HCT116 (cell line): ENCODE measurements at regions not wholly inside any gene's neighbourhood (a gene's known extent, or its start where the extent isn't known, plus 50 kb on each side); places are given as distances from the start of the nearest gene placed in this dataset.

Experiments used
- ATAC-seq: fragments of 200-7000 bp; cut with Tn5 transposase; 2 replicates; pipeline ENCODE4 v1.9.1; 2020; ENCODE audit warnings: mild to moderate bottlenecking, moderate library complexity
- BruUV-seq: library from RNA; stranded (reverse); fragments of 400-500 nt; replicated peaks from 2 replicates; lab custom pipeline; 2021; lab: Mats Ljungman, UMichigan
- CTCF ChIA-PET: fragments of 300-600 bp; sonication (Branson Sonifier 250); formaldehyde crosslinking; loops from one replicate; lab custom pipeline; 2021; ENCODE audit warnings: antibody characterized with exemption; lab: Charles Lee
- POLR2A ChIA-PET: fragments of 300-600, 350-600 bp; sonication (Branson Sonifier 250); formaldehyde crosslinking; loops from one replicate; lab custom pipeline; 2021; ENCODE audit warnings: antibody characterized with exemption; lab: Charles Lee
- RAD21 ChIA-PET, 2 experiments: fragments of 300-600 bp; sonication (Branson Sonifier 250); formaldehyde crosslinking; loops; one replicate each; lab custom pipeline; 2023; ENCODE audit warnings: low total read pairs in 2 of 2; ENCODE audit not compliant: uncharacterized antibody in 2 of 2, unreplicated experiment in 2 of 2, low non-redundant PET in 1 of 2; lab: Charles Lee
- DNase-seq: peaks from one replicate; pipeline ENCODE4 v3.0.0-alpha.2; 2010; ENCODE audit warnings: low read depth, low spot score
- H2AFZ ChIP-seq: fragments of 200-600 bp; shearing (Covaris generic), sonication (generic); 2 replicates; pipeline ENCODE4 v1.6.1; 2017; ENCODE audit warnings: low read depth, mixed run types, mixed read lengths, antibody characterized with exemption, low read length; ENCODE audit not compliant: poor library complexity, severe bottlenecking
- H3K27ac ChIP-seq: 2 replicates; pipeline ENCODE4 v1.5.1; 2012; ENCODE audit warnings: low read depth, low read length
- H3K27me3 ChIP-seq: fragments of 200-600 bp; sonication (generic); 2 replicates; pipeline ENCODE4 v1.6.1; 2016; ENCODE audit warnings: mixed run types, low read length, mixed read lengths; ENCODE audit not compliant: insufficient read depth
- H3K36me3 ChIP-seq, 2 experiments: fragments of 200-500 bp in 1 of 2; fragments of 200-600 bp in 1 of 2; sonication (Bioruptor generic) in 1 of 2; sonication (generic) in 1 of 2; 2 replicates each; pipeline versions ENCODE4 v1.5.1 to v1.6.1; 2014 to 2016; ENCODE audit warnings: low read length in 2 of 2, inconsistent platforms in 1 of 2, mixed read lengths in 1 of 2, mixed run types in 1 of 2; ENCODE audit not compliant: insufficient read depth in 2 of 2, control insufficient read depth in 1 of 2
- H3K4me1 ChIP-seq, 2 experiments: fragments of 200-600 bp in 1 of 2; sonication (generic) in 1 of 2; 2 replicates each; pipeline versions ENCODE4 v1.5.1 to v1.6.1; 2012 to 2017; ENCODE audit warnings: low read length in 2 of 2, inconsistent platforms in 1 of 2, mild to moderate bottlenecking in 1 of 2, mixed read lengths in 1 of 2, mixed run types in 1 of 2, moderate library complexity in 1 of 2; ENCODE audit not compliant: insufficient read depth in 2 of 2, control insufficient read depth in 1 of 2
- H3K4me2 ChIP-seq: fragments of 200-600 bp; sonication (generic); 2 replicates; pipeline ENCODE4 v1.6.1; 2017; ENCODE audit warnings: mixed run types, low read length, mixed read lengths
- H3K4me3 ChIP-seq, 2 experiments: fragments of 200-600 bp in 1 of 2; sonication (generic) in 1 of 2; replicated peaks in 1 of 2; 2 replicates each; pipeline ENCODE4 v1.5.1; 2011 to 2016; ENCODE audit warnings: low read length in 2 of 2, control low read depth in 1 of 2, low read depth in 1 of 2, mild to moderate bottlenecking in 1 of 2, mixed read lengths in 1 of 2, mixed run types in 1 of 2
- H3K79me2 ChIP-seq: fragments of 200-600 bp; sonication (generic); 2 replicates; pipeline ENCODE4 v1.6.1; 2017; ENCODE audit warnings: mild to moderate bottlenecking, mixed run types, low read length, moderate library complexity, mixed read lengths; ENCODE audit not compliant: insufficient read depth
- H3K9ac ChIP-seq: fragments of 200-600 bp; sonication (generic); 2 replicates; pipeline ENCODE4 v1.6.1; 2016; ENCODE audit warnings: low read length, mixed read lengths
- H3K9me2 ChIP-seq: fragments of 200-600 bp; sonication (generic), shearing (Covaris generic); 2 replicates; pipeline ENCODE4 v1.6.1; 2017; ENCODE audit warnings: mixed run types, mild to moderate bottlenecking, moderate library complexity; ENCODE audit not compliant: insufficient read depth
- H3K9me3 ChIP-seq, 2 experiments: fragments of 200-500 bp in 1 of 2; fragments of 200-600 bp in 1 of 2; sonication (Bioruptor generic) in 1 of 2; sonication (generic) in 1 of 2; 2 replicates each; pipeline ENCODE4 v1.6.1; 2014 to 2017; ENCODE audit warnings: low read length in 2 of 2, mixed read lengths in 2 of 2, inconsistent platforms in 1 of 2, low read depth in 1 of 2, mild to moderate bottlenecking in 1 of 2, mixed run types in 1 of 2, moderate library complexity in 1 of 2; ENCODE audit not compliant: control insufficient read depth in 1 of 2, insufficient read depth in 1 of 2
- H4K20me1 ChIP-seq: fragments of 200-600 bp; sonication (generic), shearing (Covaris generic); 2 replicates; pipeline ENCODE4 v1.6.1; 2017; ENCODE audit warnings: mixed run types, mild to moderate bottlenecking, moderate library complexity; ENCODE audit not compliant: insufficient read depth
- ATF3 ChIP-seq: IDR thresholded peaks from 2 replicates; pipeline ENCODE4 v1.6.1; 2012
- CTCF ChIP-seq, 3 experiments: fragments of 200-600 bp in 1 of 3; sonication (generic) in 1 of 3; IDR thresholded peaks in 2 of 3; conservative IDR thresholded peaks in 1 of 3; 2 replicates each; pipeline ENCODE4 v1.5.1; 2012 to 2017; ENCODE audit warnings: low read depth in 2 of 3, low read length in 2 of 3, antibody characterized with exemption in 1 of 3, borderline replicate concordance in 1 of 3, control low read depth in 1 of 3, mild to moderate bottlenecking in 1 of 3, mixed read lengths in 1 of 3, mixed run types in 1 of 3, moderate library complexity in 1 of 3; ENCODE audit not compliant: insufficient read depth in 1 of 3
- EZH2phosphoT487 ChIP-seq: fragments of 200-600 bp; IDR thresholded peaks from 2 replicates; pipeline ENCODE4 v1.6.1; 2018; ENCODE audit warnings: antibody characterized with exemption, borderline replicate concordance
- JUND ChIP-seq: IDR thresholded peaks from 2 replicates; pipeline ENCODE4 v1.6.1; 2012
- MAX ChIP-seq: IDR thresholded peaks from 2 replicates; pipeline ENCODE4 v1.6.1; 2012
- POLR2A ChIP-seq: IDR thresholded peaks from 2 replicates; pipeline ENCODE4 v1.7.0; 2011; ENCODE audit warnings: borderline replicate concordance; ENCODE audit not compliant: insufficient read depth, insufficient read length; ENCODE audit errors: extremely low read depth
- POLR2AphosphoS5 ChIP-seq: IDR thresholded peaks from 2 replicates; pipeline ENCODE4 v1.6.1; 2011; ENCODE audit warnings: mild to moderate bottlenecking, low read depth, low read length, moderate library complexity
- RAD21 ChIP-seq: IDR thresholded peaks from 2 replicates; pipeline ENCODE4 v1.6.1; 2012; ENCODE audit warnings: low read depth, mild to moderate bottlenecking
- REST ChIP-seq: IDR thresholded peaks from 2 replicates; pipeline ENCODE4 v1.6.1; 2012; ENCODE audit warnings: low read depth
- SIN3A ChIP-seq: IDR thresholded peaks from 2 replicates; pipeline ENCODE4 v1.6.1; 2012; ENCODE audit warnings: low read depth
- SP1 ChIP-seq: IDR thresholded peaks from 2 replicates; pipeline ENCODE4 v1.6.1; 2012; ENCODE audit warnings: low read depth
- YY1 ChIP-seq: IDR thresholded peaks from 2 replicates; pipeline ENCODE4 v1.6.1; 2011; ENCODE audit warnings: low read length, low read depth, moderate library complexity, mild to moderate bottlenecking; ENCODE audit not compliant: insufficient replicate concordance; ENCODE audit errors: extremely low read depth
- ZBTB33 ChIP-seq: IDR thresholded peaks from 2 replicates; pipeline ENCODE4 v1.6.1; 2011; ENCODE audit warnings: mild to moderate bottlenecking, low read length, moderate library complexity; ENCODE audit not compliant: insufficient replicate concordance; ENCODE audit errors: extremely low read depth
- ZNF274 ChIP-seq: fragments of 200-500 bp; sonication (Bioruptor generic); IDR thresholded peaks from 2 replicates; pipeline ENCODE4 v1.6.1; 2014; ENCODE audit warnings: mild to moderate bottlenecking, low read depth, low read length, inconsistent platforms
- intact Hi-C: fragments of 100-400 bp; cut with micrococcal nuclease; formaldehyde crosslinking; loops from 2 replicates; pipeline ENCODE4 v1.10.0; 2022

GRCh38 chr6:144711661-144712060 is 426.5 kb downstream of the UTRN start:
- RAD21 ChIA-PET = no interaction called here
- Histone ChIP-seq H3K4me2 (no peak overlapping the region), H3K79me2 (no peaks in the 10 kb centered on the region), H3K36me3 (no peaks in the 10 kb centered on the region), H3K4me3 (no peak overlapping the region), H2AFZ (no peak overlapping the region), H3K27ac (no peak overlapping the region), H3K27me3 (no peaks in the 10 kb centered on the region), H3K9me3 (no peaks in the 10 kb centered on the region), H3K9ac (no peak overlapping the region), H4K20me1 (no peaks in the 10 kb centered on the region), H3K4me1 (peaks cover 0 to 14% of the 10 kb centered on the region in 2 experiments; a peak in 2 of 4 replicates), H3K9me2 (no peaks in the 10 kb centered on the region)
- POLR2A ChIA-PET = no interaction called here
- CTCF ChIA-PET = no interaction called here
- intact Hi-C loops = no loop called here
- no TSS peak for BruUV-seq
- DNase-seq = no peak
- no peak for TF ChIP-seq POLR2AphosphoS5
- no peak for TF ChIP-seq ZNF274
- TF ChIP-seq CTCF (IDR thresholded peaks at IDR 0.05 in 2 of 3, conservative IDR thresholded peaks at IDR 0.05 in 1 of 3; ENCODE audit: borderline replicate concordance in 1 of 3, insufficient read depth in 1 of 3, low read depth in 2 of 3, low read length in 2 of 3) = no peak
- no peak for TF ChIP-seq SP1
- TF ChIP-seq RAD21 = no peak
- TF ChIP-seq ZBTB33 = no peak
- no peak for TF ChIP-seq MAX
- TF ChIP-seq ATF3 = no peak
- no peak for TF ChIP-seq POLR2A
- TF ChIP-seq REST = no peak
- no peak for TF ChIP-seq EZH2phosphoT487
- no peak for TF ChIP-seq YY1
- TF ChIP-seq JUND = no peak
- TF ChIP-seq SIN3A = no peak
- ATAC-seq = no peak
